LNCAP (cell line): ENCODE measurements at regions not wholly inside any gene's neighbourhood (a gene's known extent, or its start where the extent isn't known, plus 50 kb on each side); places are given as distances from the start of the nearest gene placed in this dataset.

Source experiments
- CTCF ChIP-seq: fragments of 450-650 bp; IDR thresholded peaks from 2 replicates; pipeline ENCODE4 v1.5.1; 2017; ENCODE audit warnings: mild to moderate bottlenecking

- no peak for TF ChIP-seq CTCF
These were observed 95.2 kb upstream of the CAST start for GRCh38 chr5:96566833-96567587.

- no peak for TF ChIP-seq CTCF
These were observed 92.8 kb upstream of the CAST start for GRCh38 chr5:96569332-96569731.

GRCh38 chr5:96569770-96570169, 92.4 kb upstream of the CAST start:
- TF ChIP-seq CTCF, result no peak

GRCh38 chr5:96572864-96573512, 89.2 kb upstream of the CAST start:
- TF ChIP-seq CTCF, result no peak

GRCh38 chr5:96573513-96573894, 88.7 kb upstream of the CAST start:
- no peak for TF ChIP-seq CTCF

GRCh38 chr5:96576876-96577275, 85.3 kb upstream of the CAST start:
- TF ChIP-seq CTCF, result no peak

- TF ChIP-seq CTCF, result no peak
These were observed 84.3 kb upstream of the CAST start for GRCh38 chr5:96577909-96578308.
